NCI-H345 treated with DMSO at 0.1 percent for 48 hours (cell line): ENCODE measurements at regions not wholly inside any gene's neighbourhood (a gene's known extent, or its start where the extent isn't known, plus 50 kb on each side); places are given as distances from the start of the nearest gene placed in this dataset.
A peak's percentile ranks its signal among the peaks of the same experiment; 100 is the strongest.

ENCODE experiments used
- DNase-seq: peaks from one replicate; lab custom pipeline; 2025; ENCODE audit not compliant: unreplicated experiment; lab: John Stamatoyannopoulos, UW

GRCh38 chr4:14222377-14223029 is 595.0 kb upstream of the BOD1L1 start:
- DNase-seq: no peak

- no peak for DNase-seq
Measured at GRCh38 chr4:14223461-14223860, 595.9 kb upstream of the BOD1L1 start.

GRCh38 chr4:14225688-14226207 is 598.2 kb upstream of the BOD1L1 start:
- peak; percentile 86 for DNase-seq

GRCh38 chr4:14233126-14233525 is 605.6 kb upstream of the BOD1L1 start:
- DNase-seq: no peak

- no peak for DNase-seq
Measured at GRCh38 chr4:14234307-14234706, 606.8 kb upstream of the BOD1L1 start.

GRCh38 chr4:14236359-14236758 is 608.8 kb upstream of the BOD1L1 start:
- DNase-seq: no peak

GRCh38 chr4:14237911-14238310 is 610.4 kb upstream of the BOD1L1 start:
- no peak for DNase-seq

- DNase-seq: no peak
Measured at GRCh38 chr4:14241574-14241973, 614.0 kb upstream of the BOD1L1 start.

- no peak for DNase-seq
Measured at GRCh38 chr4:14247767-14248166, 620.2 kb upstream of the BOD1L1 start.

GRCh38 chr4:14249226-14249625 is 621.7 kb upstream of the BOD1L1 start:
- DNase-seq: no peak

- no peak for DNase-seq
Measured at GRCh38 chr4:14254252-14254651, 626.7 kb upstream of the BOD1L1 start.

GRCh38 chr4:14254926-14255325 is 627.4 kb upstream of the BOD1L1 start:
- no peak for DNase-seq

GRCh38 chr4:14257903-14258302 is 630.4 kb upstream of the BOD1L1 start:
- no peak for DNase-seq

- DNase-seq: no peak
Measured at GRCh38 chr4:14259936-14260335, 632.4 kb upstream of the BOD1L1 start.

GRCh38 chr4:14260591-14260990 is 633.1 kb upstream of the BOD1L1 start:
- no peak for DNase-seq

- DNase-seq: no peak
Measured at GRCh38 chr4:14262221-14262620, 634.7 kb upstream of the BOD1L1 start.

- no peak for DNase-seq
Measured at GRCh38 chr4:14264437-14264836, 636.9 kb upstream of the BOD1L1 start.

- DNase-seq: no peak
Measured at GRCh38 chr4:14265651-14266050, 638.1 kb upstream of the BOD1L1 start.

GRCh38 chr4:14267373-14268060 is 640.0 kb upstream of the BOD1L1 start:
- DNase-seq: peak; percentile 55

- no peak for DNase-seq
Measured at GRCh38 chr4:14269824-14270223, 642.3 kb upstream of the BOD1L1 start.

- DNase-seq: no peak
Measured at GRCh38 chr4:14272206-14272605, 644.7 kb upstream of the BOD1L1 start.

GRCh38 chr4:14277505-14277904 is 650.0 kb upstream of the BOD1L1 start:
- DNase-seq: no peak

GRCh38 chr4:14280567-14280966 is 653.0 kb upstream of the BOD1L1 start:
- DNase-seq: no peak
